ENCODE measurements at regions not wholly inside any gene's neighbourhood (a gene's known extent, or its start where the extent isn't known, plus 50 kb on each side); places are given as distances from the start of the nearest gene placed in this dataset.

DNA sequence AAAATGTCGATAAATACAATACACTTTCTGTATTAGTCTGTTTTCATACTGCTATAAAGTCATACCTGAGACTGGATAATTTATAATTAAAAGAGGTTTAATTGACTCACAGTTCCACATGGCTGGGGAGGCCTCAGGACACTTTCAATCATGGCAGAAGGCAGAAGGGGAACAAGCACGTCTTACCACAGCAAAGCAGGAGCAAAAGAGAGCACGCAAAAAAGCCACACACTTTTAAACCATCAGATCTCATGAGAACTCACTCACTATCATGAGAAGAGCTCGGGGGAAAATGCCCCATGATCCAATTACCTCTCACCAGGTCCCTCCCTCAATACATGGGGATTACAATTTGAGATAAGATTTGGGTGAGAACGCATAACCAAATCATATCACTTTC lies 256.7 kb downstream of the ANAPC1 start:
- Histone ChIP-seq H3K27ac (no peak overlapping the region), H3K9me3 (peaks cover 4 to 13% of the 10 kb centered on the region in 2 donors), H3K4me1 (no peaks in the 10 kb centered on the region), H3K4me3 (no peak overlapping the region), H3K27me3 (no peaks in the 10 kb centered on the region), H3K36me3 (no peaks in the 10 kb centered on the region)
- DNase-seq, result no peak
- 81 to 89% methylated on average over 5 of the region's 5 CpGs for WGBS, 2 donors (ENCODE audit: low coverage in 1 of 2)
- intact Hi-C loops (cut with DNase I; ENCODE audit: low total_unique reads), result no loop called here
- TF ChIP-seq POLR2AphosphoS5 (IDR thresholded peaks at IDR 0.05) (no peak), POLR2A (IDR thresholded peaks at IDR 0.05) (no peak), EP300 (IDR thresholded peaks at IDR 0.05; ENCODE audit: low read depth) (no peak)
- TF ChIP-seq, protein P1, sequence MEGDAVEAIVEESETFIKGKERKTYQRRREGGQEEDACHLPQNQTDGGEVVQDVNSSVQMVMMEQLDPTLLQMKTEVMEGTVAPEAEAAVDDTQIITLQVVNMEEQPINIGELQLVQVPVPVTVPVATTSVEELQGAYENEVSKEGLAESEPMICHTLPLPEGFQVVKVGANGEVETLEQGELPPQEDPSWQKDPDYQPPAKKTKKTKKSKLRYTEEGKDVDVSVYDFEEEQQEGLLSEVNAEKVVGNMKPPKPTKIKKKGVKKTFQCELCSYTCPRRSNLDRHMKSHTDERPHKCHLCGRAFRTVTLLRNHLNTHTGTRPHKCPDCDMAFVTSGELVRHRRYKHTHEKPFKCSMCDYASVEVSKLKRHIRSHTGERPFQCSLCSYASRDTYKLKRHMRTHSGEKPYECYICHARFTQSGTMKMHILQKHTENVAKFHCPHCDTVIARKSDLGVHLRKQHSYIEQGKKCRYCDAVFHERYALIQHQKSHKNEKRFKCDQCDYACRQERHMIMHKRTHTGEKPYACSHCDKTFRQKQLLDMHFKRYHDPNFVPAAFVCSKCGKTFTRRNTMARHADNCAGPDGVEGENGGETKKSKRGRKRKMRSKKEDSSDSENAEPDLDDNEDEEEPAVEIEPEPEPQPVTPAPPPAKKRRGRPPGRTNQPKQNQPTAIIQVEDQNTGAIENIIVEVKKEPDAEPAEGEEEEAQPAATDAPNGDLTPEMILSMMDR (IDR thresholded peaks at IDR 0.05), result no peak
- in situ Hi-C loops (cut with MboI; ENCODE audit: low pct_ligation_motif_present in 1 of 4, low pct_unique_long_range_greater_than_20kb in 1 of 4, low sequenced_read_pairs in 3 of 4), result no loop called here

DNA sequence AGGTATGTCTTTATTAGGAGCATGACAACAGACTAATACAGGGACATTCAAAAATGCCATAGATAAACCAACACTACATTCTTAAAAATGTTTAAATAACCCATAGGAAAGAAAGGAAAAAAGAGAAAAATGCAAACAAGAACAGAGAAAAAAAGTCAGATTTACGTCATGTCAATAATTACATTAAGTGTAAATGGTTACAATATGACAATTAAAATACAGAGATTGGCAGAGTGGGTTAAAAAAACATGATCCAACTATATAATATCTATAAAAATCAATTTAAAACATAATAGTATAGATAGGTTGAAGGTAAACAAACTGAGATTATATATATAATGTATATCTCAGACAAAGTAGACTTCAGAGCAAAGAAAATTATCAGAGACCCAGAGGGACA lies 255.8 kb downstream of the ANAPC1 start:
- DNase-seq, result no peak
- in situ Hi-C loops (cut with MboI; ENCODE audit: low pct_ligation_motif_present in 1 of 4, low pct_unique_long_range_greater_than_20kb in 1 of 4, low sequenced_read_pairs in 3 of 4), result no loop called here
- H3K9me3 ChIP-seq, result peaks cover 4 to 13% of the 10 kb centered on the region in 2 donors
- 92 to 100% methylated on average over 1 of the region's 1 CpG for WGBS, 2 donors (ENCODE audit: low coverage in 1 of 2)
- TF ChIP-seq EP300 (IDR thresholded peaks at IDR 0.05; ENCODE audit: low read depth) (no peak), POLR2A (IDR thresholded peaks at IDR 0.05) (no peak), POLR2AphosphoS5 (IDR thresholded peaks at IDR 0.05) (no peak)
- TF ChIP-seq, protein P1 (IDR thresholded peaks at IDR 0.05), result no peak
- intact Hi-C loops (cut with DNase I; ENCODE audit: low total_unique reads), result no loop called here
- no peak overlapping the region for H3K27ac ChIP-seq
- no peak overlapping the region for H3K4me3 ChIP-seq
- no peaks in the 10 kb centered on the region for H3K27me3 ChIP-seq
- H3K36me3 ChIP-seq, result no peaks in the 10 kb centered on the region
- no peaks in the 10 kb centered on the region for H3K4me1 ChIP-seq

DNA sequence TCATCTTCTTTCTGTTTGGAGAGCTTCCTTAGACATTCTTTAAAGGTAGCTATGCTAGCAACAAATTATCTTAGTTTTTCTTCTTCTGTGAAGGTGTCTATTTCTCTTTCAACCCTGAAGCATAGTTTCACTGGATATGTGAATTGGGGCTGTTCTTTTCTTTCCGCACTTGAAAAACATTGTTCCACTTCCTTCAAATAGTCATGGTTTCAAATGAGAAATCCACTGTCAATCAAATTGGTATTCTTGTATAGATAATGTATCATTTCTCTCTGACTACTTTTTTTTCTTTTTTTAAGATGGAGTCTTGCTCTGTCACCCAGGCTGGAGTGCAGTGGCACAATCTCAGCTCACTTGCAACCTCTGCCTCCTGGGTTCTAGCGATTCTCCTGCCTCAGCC lies 254.0 kb downstream of the ANAPC1 start:
- Histone ChIP-seq H3K9me3 (peaks cover 4 to 13% of the 10 kb centered on the region in 2 donors), H3K27me3 (no peaks in the 10 kb centered on the region), H3K27ac (no peak overlapping the region), H3K36me3 (no peaks in the 10 kb centered on the region), H3K4me3 (no peak overlapping the region), H3K4me1 (no peaks in the 10 kb centered on the region)
- intact Hi-C loops (cut with DNase I; ENCODE audit: low total_unique reads), result loop anchor here (1.0 kb wide), 1 partner anchor 28 kb away; no protein-coding TSS in a partner anchor
- TF ChIP-seq EP300 (IDR thresholded peaks at IDR 0.05; ENCODE audit: low read depth), result no peak
- TF ChIP-seq, protein P1 (IDR thresholded peaks at IDR 0.05), result no peak
- no peak for TF ChIP-seq POLR2A (IDR thresholded peaks at IDR 0.05)
- no peak for TF ChIP-seq POLR2AphosphoS5 (IDR thresholded peaks at IDR 0.05)
- in situ Hi-C loops (cut with MboI; ENCODE audit: low pct_ligation_motif_present in 1 of 4, low pct_unique_long_range_greater_than_20kb in 1 of 4, low sequenced_read_pairs in 3 of 4), result no loop called here
- WGBS, 2 donors (ENCODE audit: low coverage in 1 of 2), result 95 to 98% methylated on average over 2 of the region's 2 CpGs
- no peak for DNase-seq

DNA sequence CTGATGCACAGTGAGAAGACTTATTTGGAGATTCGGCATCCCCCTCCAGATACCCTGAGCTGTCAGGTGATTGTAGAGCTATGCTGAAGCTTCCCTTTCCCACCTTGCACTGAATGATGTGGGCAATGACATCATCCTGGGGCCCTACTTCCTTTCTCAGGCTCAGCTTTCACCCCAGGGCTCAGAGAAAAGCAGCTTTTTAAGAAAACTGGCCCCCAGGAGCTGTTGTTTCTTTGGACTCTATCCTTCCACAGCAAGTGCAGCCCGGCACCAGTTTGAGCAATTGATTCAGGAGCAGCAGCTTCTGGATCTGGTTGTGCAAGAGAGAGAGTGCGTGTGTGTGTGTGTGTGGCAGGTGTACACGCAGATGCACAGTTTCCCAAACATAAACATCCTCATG lies 251.3 kb downstream of the ANAPC1 start:
- intact Hi-C loops (cut with DNase I; ENCODE audit: low total_unique reads), result no loop called here
- H3K27me3 ChIP-seq, result no peaks in the 10 kb centered on the region
- WGBS, 2 donors (ENCODE audit: low coverage in 1 of 2), result 75% methylated on average over 4 of the region's 4 CpGs; no CpG with 5 or more reads in 1 of the 2 donors
- no peaks in the 10 kb centered on the region for H3K4me1 ChIP-seq
- no peak overlapping the region for H3K27ac ChIP-seq
- H3K36me3 ChIP-seq, result no peaks in the 10 kb centered on the region
- H3K4me3 ChIP-seq, result no peak overlapping the region
- in situ Hi-C loops (cut with MboI; ENCODE audit: low pct_ligation_motif_present in 1 of 4, low pct_unique_long_range_greater_than_20kb in 1 of 4, low sequenced_read_pairs in 3 of 4), result no loop called here
- DNase-seq, result no peak
- peaks cover 4 to 9% of the 10 kb centered on the region in 2 donors for H3K9me3 ChIP-seq
- TF ChIP-seq EP300 (IDR thresholded peaks at IDR 0.05; ENCODE audit: low read depth) (no peak), POLR2AphosphoS5 (IDR thresholded peaks at IDR 0.05) (no peak), POLR2A (IDR thresholded peaks at IDR 0.05) (no peak)
- TF ChIP-seq, protein P1 (IDR thresholded peaks at IDR 0.05), result no peak
